HAP-1 (cell line): ENCODE measurements at regions not wholly inside any gene's neighbourhood (a gene's known extent, or its start where the extent isn't known, plus 50 kb on each side); places are given as distances from the start of the nearest gene placed in this dataset.

Experiments
- DNase-seq, 2 experiments: peaks; one replicate each; pipeline ENCODE4 v3.0.0-alpha.2; 2016 to 2020; ENCODE audit warnings: low spot score in 2 of 2
- H3K27me3 ChIP-seq: fragments of 250-450 bp; sonication (Bioruptor Pico); 2 replicates; pipeline ENCODE4 v1.5.1; 2020; ENCODE audit warnings: low read depth, mild to moderate bottlenecking, moderate library complexity
- H3K36me3 ChIP-seq: fragments of 250-450 bp; sonication (Bioruptor Pico); replicated peaks from 2 replicates; pipeline ENCODE4 v1.5.1; 2020; ENCODE audit warnings: mild to moderate bottlenecking
- H3K4me1 ChIP-seq: fragments of 250-450 bp; sonication (Bioruptor Pico); 2 replicates; pipeline ENCODE4 v1.5.1; 2020; ENCODE audit warnings: mild to moderate bottlenecking
- H3K4me3 ChIP-seq: fragments of 250-450 bp; sonication (Bioruptor Pico); 2 replicates; pipeline ENCODE4 v1.5.1; 2020; ENCODE audit warnings: mild to moderate bottlenecking, moderate library complexity
- H3K9me3 ChIP-seq: fragments of 250-450 bp; sonication (Bioruptor Pico); 2 replicates; pipeline ENCODE4 v1.5.1; 2020; ENCODE audit warnings: mild to moderate bottlenecking, moderate library complexity
- in situ Hi-C: fragments of 300-500 bp; cut with MboI; formaldehyde crosslinking; loops from 3 replicates; pipeline ENCODE4 v1.14.3; 2020; ENCODE audit warnings: low sequenced_read_pairs, inconsistent platforms, mixed read lengths

- Histone ChIP-seq H3K4me3 (no peak overlapping the region), H3K36me3 (no peaks in the 10 kb centered on the region), H3K27me3 (peaks cover 3% of the 10 kb centered on the region; the same call in 1 of the 2 replicates), H3K4me1 (peaks cover 14% of the 10 kb centered on the region), H3K9me3 (no peaks in the 10 kb centered on the region)
- in situ Hi-C loops = no loop called here
- no peak for DNase-seq
These were observed 151.3 kb upstream of the TNRC6C start for GRCh38 chr17:77807051-77807745.

GRCh38 chr17:77807746-77808441 lies 150.6 kb upstream of the TNRC6C start:
- H3K36me3 ChIP-seq = no peaks in the 10 kb centered on the region
- H3K4me1 ChIP-seq = peaks cover 12% of the 10 kb centered on the region
- in situ Hi-C loops = no loop called here
- no peak for DNase-seq
- no peaks in the 10 kb centered on the region for H3K9me3 ChIP-seq
- peaks cover 3% of the 10 kb centered on the region; the same call in 1 of the 2 replicates for H3K27me3 ChIP-seq
- no peak overlapping the region for H3K4me3 ChIP-seq

GRCh38 chr17:77808686-77809425 lies 149.6 kb upstream of the TNRC6C start:
- Histone ChIP-seq H3K9me3 (no peaks in the 10 kb centered on the region), H3K4me3 (no peak overlapping the region), H3K27me3 (no peaks in the 10 kb centered on the region), H3K4me1 (peaks cover 9% of the 10 kb centered on the region), H3K36me3 (no peaks in the 10 kb centered on the region)
- no peak for DNase-seq
- in situ Hi-C loops = no loop called here

- Histone ChIP-seq H3K9me3 (no peaks in the 10 kb centered on the region), H3K4me3 (no peak overlapping the region), H3K36me3 (no peaks in the 10 kb centered on the region), H3K27me3 (no peaks in the 10 kb centered on the region), H3K4me1 (peaks cover 9% of the 10 kb centered on the region)
- in situ Hi-C loops = no loop called here
- no peak for DNase-seq
These were observed 148.7 kb upstream of the TNRC6C start for GRCh38 chr17:77809814-77810213.

- in situ Hi-C loops = no loop called here
- no peaks in the 10 kb centered on the region for H3K9me3 ChIP-seq
- no peaks in the 10 kb centered on the region for H3K36me3 ChIP-seq
- H3K27me3 ChIP-seq = no peaks in the 10 kb centered on the region
- peaks cover 9% of the 10 kb centered on the region for H3K4me1 ChIP-seq
- no peak overlapping the region for H3K4me3 ChIP-seq
- peak; percentile 57 to 71 for DNase-seq
These were observed 148.0 kb upstream of the TNRC6C start for GRCh38 chr17:77810536-77810935.

- Histone ChIP-seq H3K36me3 (no peaks in the 10 kb centered on the region), H3K27me3 (no peaks in the 10 kb centered on the region), H3K4me3 (no peak overlapping the region), H3K9me3 (no peaks in the 10 kb centered on the region), H3K4me1 (peaks cover 9% of the 10 kb centered on the region)
- in situ Hi-C loops = no loop called here
- no peak for DNase-seq
These were observed 147.0 kb upstream of the TNRC6C start for GRCh38 chr17:77811521-77811920.

- H3K4me1 ChIP-seq = peaks cover 9% of the 10 kb centered on the region
- H3K9me3 ChIP-seq = no peaks in the 10 kb centered on the region
- H3K4me3 ChIP-seq = no peak overlapping the region
- in situ Hi-C loops = no loop called here
- H3K27me3 ChIP-seq = no peaks in the 10 kb centered on the region
- no peaks in the 10 kb centered on the region for H3K36me3 ChIP-seq
- DNase-seq = no peak
These were observed 144.3 kb upstream of the TNRC6C start for GRCh38 chr17:77814091-77814772.

- Histone ChIP-seq H3K4me3 (no peak overlapping the region), H3K27me3 (no peaks in the 10 kb centered on the region), H3K36me3 (no peaks in the 10 kb centered on the region), H3K9me3 (no peaks in the 10 kb centered on the region), H3K4me1 (peaks cover 8% of the 10 kb centered on the region)
- DNase-seq = no peak
- in situ Hi-C loops = no loop called here
These were observed 143.2 kb upstream of the TNRC6C start for GRCh38 chr17:77815127-77815905.

GRCh38 chr17:77817953-77818352 lies 140.6 kb upstream of the TNRC6C start:
- in situ Hi-C loops = no loop called here

GRCh38 chr17:77819497-77819896 lies 139.0 kb upstream of the TNRC6C start:
- H3K36me3 ChIP-seq = no peaks in the 10 kb centered on the region
- no peak overlapping the region for H3K4me3 ChIP-seq
- DNase-seq = no peak
- H3K9me3 ChIP-seq = no peaks in the 10 kb centered on the region
- H3K4me1 ChIP-seq = no peaks in the 10 kb centered on the region
- in situ Hi-C loops = no loop called here
- H3K27me3 ChIP-seq = no peaks in the 10 kb centered on the region

More at GRCh38 chr17:77817953-77818352, 140.6 kb upstream of the TNRC6C start:
- Histone ChIP-seq H3K9me3 (no peaks in the 10 kb centered on the region), H3K27me3 (no peaks in the 10 kb centered on the region), H3K36me3 (no peaks in the 10 kb centered on the region), H3K4me1 (no peaks in the 10 kb centered on the region), H3K4me3 (no peak overlapping the region)
- no peak for DNase-seq

- Histone ChIP-seq H3K9me3 (no peaks in the 10 kb centered on the region), H3K4me1 (no peaks in the 10 kb centered on the region), H3K27me3 (no peaks in the 10 kb centered on the region), H3K4me3 (no peak overlapping the region), H3K36me3 (no peaks in the 10 kb centered on the region)
- peak in 1 of 2 experiments; percentile 34 for DNase-seq
- in situ Hi-C loops = no loop called here
These were observed 137.4 kb upstream of the TNRC6C start for GRCh38 chr17:77821114-77821513.

GRCh38 chr17:77822302-77823030 lies 136.0 kb upstream of the TNRC6C start:
- no peak for DNase-seq
- Histone ChIP-seq H3K4me3 (no peak overlapping the region), H3K36me3 (no peaks in the 10 kb centered on the region), H3K4me1 (no peaks in the 10 kb centered on the region), H3K9me3 (no peaks in the 10 kb centered on the region), H3K27me3 (no peaks in the 10 kb centered on the region)
- in situ Hi-C loops = no loop called here
